Vagina (tissue), 2 donors: ENCODE measurements at regions not wholly inside any gene's neighbourhood (a gene's known extent, or its start where the extent isn't known, plus 50 kb on each side); places are given as distances from the start of the nearest gene placed in this dataset.
"Not testable (repeated sequence)": the region's sequence is repeated elsewhere in the genome, so short reads cannot be mapped to it uniquely, and the experiment has no call there.

ENCODE experiments used
- DNase-seq, 2 donors: peaks; one replicate each; pipeline ENCODE4 v3.0.0-alpha.2; 2017; ENCODE audit errors: extremely low spot score in 2 of 2
- H3K27ac ChIP-seq: fragments of 200-600 bp; sonication (generic); one replicate; pipeline ENCODE4 v1.5.1; 2019
- H3K27me3 ChIP-seq: fragments of 200-600 bp; sonication (generic); one replicate; pipeline ENCODE4 v1.5.1; 2019
- H3K36me3 ChIP-seq, 2 donors: fragments of 200-600 bp; sonication (generic); one replicate each; pipeline ENCODE4 v1.5.1; 2017 to 2019
- H3K4me1 ChIP-seq: fragments of 200-600 bp; sonication (generic); one replicate; pipeline ENCODE4 v1.5.1; 2019
- H3K4me3 ChIP-seq, 2 donors: fragments of 200-600 bp; sonication (generic); 1 replicate in 1 of 2; 2 replicates in 1 of 2; pipeline ENCODE4 v1.5.1; 2016 to 2019
- H3K9me3 ChIP-seq: fragments of 200-600 bp; sonication (generic); one replicate; pipeline ENCODE4 v1.5.1; 2019
- POLR2A ChIP-seq, 2 donors: fragments of 450-650 bp; IDR thresholded peaks; one replicate each; pipeline ENCODE4 v1.6.1; 2017; ENCODE audit warnings: antibody characterized with exemption in 2 of 2, mild to moderate bottlenecking in 2 of 2, moderate library complexity in 2 of 2
- POLR2AphosphoS5 ChIP-seq, 2 donors: sonication (generic); formaldehyde crosslinking; IDR thresholded peaks; one replicate each; pipeline ENCODE4 v1.9.0; 2017; ENCODE audit warnings: antibody characterized with exemption in 2 of 2, mild to moderate bottlenecking in 2 of 2, low read depth in 1 of 2; ENCODE audit not compliant: insufficient read depth in 1 of 2
- intact Hi-C: fragments of 100-400 bp; cut with DNase I; formaldehyde crosslinking; loops from one replicate; pipeline ENCODE4 v1.15.1; 2023
- TF ChIP-seq, protein P1 (sequence below), 3 experiments: fragments of 450-650 bp in 2 of 3; fragments of 200-600 bp in 1 of 3; sonication (generic) in 1 of 3; IDR thresholded peaks; one replicate each; pipeline ENCODE4 v1.5.1; 2017 to 2019; ENCODE audit warnings: antibody characterized with exemption in 3 of 3, mild to moderate bottlenecking in 2 of 3, moderate library complexity in 2 of 3

DNA sequence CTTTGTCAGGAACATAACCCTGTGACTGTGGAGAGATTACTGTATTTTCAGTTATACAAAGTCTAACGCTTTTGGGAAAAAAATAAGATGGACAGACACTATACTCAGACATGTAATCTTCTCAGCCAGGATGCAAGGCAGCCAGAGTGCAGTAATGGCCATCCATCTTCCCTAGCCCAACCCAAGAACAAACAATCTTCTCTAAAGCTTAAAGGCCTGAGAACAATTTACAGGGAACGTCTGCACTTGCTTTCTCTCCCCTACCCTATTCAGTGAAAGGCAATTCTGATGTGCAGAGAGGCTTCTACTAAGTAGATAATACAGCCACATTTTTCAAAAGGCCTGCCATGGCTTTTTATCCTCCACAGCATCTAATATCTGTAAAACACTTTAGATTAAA is 471.3 kb downstream of the FGF13 start:
- Histone ChIP-seq H3K9me3 (no peaks in the 10 kb centered on the region), H3K27ac (no peak overlapping the region), H3K36me3 (no peaks in the 10 kb centered on the region), H3K4me3 (no peak overlapping the region), H3K4me1 (no peaks in the 10 kb centered on the region), H3K27me3 (no peaks in the 10 kb centered on the region)
- intact Hi-C loops, result no loop called here
- TF ChIP-seq POLR2A (IDR thresholded peaks at IDR 0.05) (no peak), POLR2AphosphoS5 (IDR thresholded peaks at IDR 0.05; ENCODE audit: insufficient read depth in 1 of 2, low read depth in 1 of 2) (no peak)
- TF ChIP-seq, protein P1, sequence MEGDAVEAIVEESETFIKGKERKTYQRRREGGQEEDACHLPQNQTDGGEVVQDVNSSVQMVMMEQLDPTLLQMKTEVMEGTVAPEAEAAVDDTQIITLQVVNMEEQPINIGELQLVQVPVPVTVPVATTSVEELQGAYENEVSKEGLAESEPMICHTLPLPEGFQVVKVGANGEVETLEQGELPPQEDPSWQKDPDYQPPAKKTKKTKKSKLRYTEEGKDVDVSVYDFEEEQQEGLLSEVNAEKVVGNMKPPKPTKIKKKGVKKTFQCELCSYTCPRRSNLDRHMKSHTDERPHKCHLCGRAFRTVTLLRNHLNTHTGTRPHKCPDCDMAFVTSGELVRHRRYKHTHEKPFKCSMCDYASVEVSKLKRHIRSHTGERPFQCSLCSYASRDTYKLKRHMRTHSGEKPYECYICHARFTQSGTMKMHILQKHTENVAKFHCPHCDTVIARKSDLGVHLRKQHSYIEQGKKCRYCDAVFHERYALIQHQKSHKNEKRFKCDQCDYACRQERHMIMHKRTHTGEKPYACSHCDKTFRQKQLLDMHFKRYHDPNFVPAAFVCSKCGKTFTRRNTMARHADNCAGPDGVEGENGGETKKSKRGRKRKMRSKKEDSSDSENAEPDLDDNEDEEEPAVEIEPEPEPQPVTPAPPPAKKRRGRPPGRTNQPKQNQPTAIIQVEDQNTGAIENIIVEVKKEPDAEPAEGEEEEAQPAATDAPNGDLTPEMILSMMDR (IDR thresholded peaks at IDR 0.05), result no peak
- DNase-seq, result no peak

DNA sequence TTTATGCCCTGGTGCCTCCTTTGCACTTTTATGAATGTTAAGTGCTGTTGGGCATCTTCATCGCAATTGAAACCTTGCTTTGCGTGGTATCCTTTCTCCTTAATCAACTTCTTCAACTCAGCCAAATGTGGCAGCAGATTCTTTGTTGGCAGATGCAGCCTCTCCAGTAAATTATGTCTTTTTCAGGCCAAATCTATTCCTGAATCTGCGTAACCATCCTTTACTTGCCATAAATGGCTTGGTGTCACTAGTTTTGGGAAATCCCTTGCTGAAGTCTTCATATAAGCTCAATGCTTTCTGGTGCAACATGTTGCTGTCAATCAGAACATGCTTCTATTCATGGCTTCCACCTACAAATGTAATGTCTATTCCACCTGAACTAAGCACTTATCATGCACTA is 457.5 kb downstream of the FGF13 start:
- no peak overlapping the region for H3K4me3 ChIP-seq
- H3K9me3 ChIP-seq, result no peaks in the 10 kb centered on the region
- no peak for TF ChIP-seq POLR2A (IDR thresholded peaks at IDR 0.05)
- TF ChIP-seq, protein P1 (IDR thresholded peaks at IDR 0.05), result no peak
- no peak for TF ChIP-seq POLR2AphosphoS5 (IDR thresholded peaks at IDR 0.05; ENCODE audit: insufficient read depth in 1 of 2, low read depth in 1 of 2)
- no peaks in the 10 kb centered on the region for H3K27me3 ChIP-seq
- no peaks in the 10 kb centered on the region for H3K4me1 ChIP-seq
- H3K36me3 ChIP-seq, result no peaks in the 10 kb centered on the region
- H3K27ac ChIP-seq, result no peak overlapping the region
- intact Hi-C loops, result no loop called here
- DNase-seq, result no peak

DNA sequence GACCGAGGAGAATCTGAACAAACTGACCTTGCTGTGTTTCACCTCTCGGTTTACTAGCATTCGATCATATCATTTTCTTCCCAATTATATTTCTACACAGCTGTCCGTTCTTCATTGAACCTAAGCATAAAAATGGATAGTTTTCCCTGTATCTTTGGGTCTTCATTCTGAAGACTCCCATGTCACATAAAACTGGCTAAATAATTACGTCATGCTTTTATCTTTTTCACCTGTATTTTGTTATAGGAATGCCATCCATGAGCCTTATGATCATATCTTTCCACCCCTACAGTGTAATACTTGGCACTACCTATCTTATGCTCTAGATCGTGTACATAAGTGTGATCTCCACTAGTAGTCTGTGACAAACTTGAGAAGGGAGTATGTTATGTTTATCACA is 456.1 kb downstream of the FGF13 start:
- TF ChIP-seq, protein P1 (IDR thresholded peaks at IDR 0.05), result no peak
- no peak for TF ChIP-seq POLR2A (IDR thresholded peaks at IDR 0.05)
- TF ChIP-seq POLR2AphosphoS5 (IDR thresholded peaks at IDR 0.05; ENCODE audit: insufficient read depth in 1 of 2, low read depth in 1 of 2), result no peak
- no peak overlapping the region for H3K4me3 ChIP-seq
- no peaks in the 10 kb centered on the region for H3K4me1 ChIP-seq
- intact Hi-C loops, result no loop called here
- H3K36me3 ChIP-seq, result no peaks in the 10 kb centered on the region
- H3K27me3 ChIP-seq, result no peaks in the 10 kb centered on the region
- no peaks in the 10 kb centered on the region for H3K9me3 ChIP-seq
- no peak overlapping the region for H3K27ac ChIP-seq
- DNase-seq, result no peak

DNA sequence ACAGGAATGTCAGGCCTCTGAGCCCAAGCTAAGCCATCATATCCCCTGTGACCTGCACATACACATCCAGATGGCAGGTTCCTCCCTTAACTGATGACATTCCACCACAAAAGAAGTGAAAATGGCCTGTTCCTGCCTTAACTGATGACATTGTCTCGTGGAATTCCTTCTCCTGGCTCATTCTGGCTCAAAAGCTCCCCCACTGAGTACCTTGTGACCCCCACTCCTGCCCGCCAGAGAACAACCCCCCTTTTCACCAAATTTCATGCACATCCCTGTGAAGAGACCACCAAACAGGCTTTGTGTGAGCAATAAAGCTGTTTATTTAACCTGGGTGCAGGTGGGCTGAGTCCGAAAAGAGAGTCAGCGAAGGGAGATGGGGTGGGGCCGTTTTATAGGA is 447.4 kb downstream of the FGF13 start:
- H3K36me3 ChIP-seq, intact Hi-C loops, H3K4me3 ChIP-seq, DNase-seq, H3K4me1 ChIP-seq, H3K9me3 ChIP-seq, H3K27ac ChIP-seq, H3K27me3 ChIP-seq: not testable (repeated sequence)

DNA sequence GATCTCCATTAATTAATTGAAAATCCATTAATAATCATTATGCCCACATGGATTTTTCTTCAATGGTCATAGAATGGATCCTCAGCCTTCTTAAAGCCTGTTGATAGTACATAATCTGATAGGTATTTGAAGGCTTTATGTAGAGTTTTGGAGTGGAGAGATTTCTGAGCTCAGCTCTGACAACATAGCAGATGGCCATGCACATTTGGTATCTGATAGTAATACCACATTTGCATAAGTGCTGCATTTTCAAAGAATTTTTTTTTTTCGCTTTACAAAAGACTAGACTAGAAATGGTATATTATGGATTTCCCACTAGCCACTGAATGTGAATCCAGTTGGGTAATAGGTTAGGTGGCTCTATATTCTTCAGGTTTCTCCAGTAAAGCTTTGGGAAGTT is 440.6 kb downstream of the FGF13 start:
- Histone ChIP-seq H3K4me3 (no peak overlapping the region), H3K4me1 (no peaks in the 10 kb centered on the region), H3K27me3 (no peaks in the 10 kb centered on the region), H3K9me3 (no peaks in the 10 kb centered on the region), H3K36me3 (no peaks in the 10 kb centered on the region), H3K27ac (no peak overlapping the region)
- intact Hi-C loops, result no loop called here
- TF ChIP-seq, protein P1 (IDR thresholded peaks at IDR 0.05), result no peak
- no peak for TF ChIP-seq POLR2AphosphoS5 (IDR thresholded peaks at IDR 0.05; ENCODE audit: insufficient read depth in 1 of 2, low read depth in 1 of 2)
- no peak for TF ChIP-seq POLR2A (IDR thresholded peaks at IDR 0.05)
- no peak for DNase-seq

DNA sequence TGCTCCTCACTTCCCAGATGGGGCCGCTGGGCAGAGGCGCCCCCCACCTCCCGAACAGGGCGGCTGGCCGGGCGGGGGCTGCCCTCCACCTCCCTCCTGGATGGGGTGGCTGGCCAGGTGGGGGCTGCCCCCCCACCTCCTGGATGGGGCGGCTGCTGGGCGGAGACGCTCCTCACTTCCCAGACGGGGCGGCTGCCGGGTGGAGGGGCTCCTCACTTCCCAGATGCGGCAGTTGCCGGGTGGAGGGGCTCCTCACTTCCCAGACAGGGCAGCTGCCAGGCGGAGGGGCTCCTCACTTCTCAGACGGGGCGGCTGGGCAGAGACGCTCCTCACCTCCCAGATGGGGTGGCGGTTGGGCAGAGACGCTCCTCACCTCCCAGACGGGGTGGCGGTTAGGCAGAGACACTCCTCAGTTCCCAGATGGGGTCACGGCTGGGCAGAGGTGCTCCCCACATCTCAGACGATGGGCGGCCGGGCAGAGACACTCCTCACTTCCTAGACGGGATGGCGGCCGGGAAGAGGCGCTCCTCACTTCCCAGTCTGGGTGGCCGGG is 428.8 kb downstream of the FGF13 start:
- DNase-seq, H3K9me3 ChIP-seq, H3K36me3 ChIP-seq, H3K4me1 ChIP-seq, H3K4me3 ChIP-seq, intact Hi-C loops, H3K27me3 ChIP-seq, H3K27ac ChIP-seq: not testable (repeated sequence)
